ENCODE measurements at regions not wholly inside any gene's neighbourhood (a gene's known extent, or its start where the extent isn't known, plus 50 kb on each side); places are given as distances from the start of the nearest gene placed in this dataset.
"Not testable (repeated sequence)": the region's sequence is repeated elsewhere in the genome, so short reads cannot be mapped to it uniquely, and the experiment has no call there.

GRCh38 chrX:42290608-42291007, 367.3 kb upstream of the CASK start:
- DNase-seq: no peak

DNA sequence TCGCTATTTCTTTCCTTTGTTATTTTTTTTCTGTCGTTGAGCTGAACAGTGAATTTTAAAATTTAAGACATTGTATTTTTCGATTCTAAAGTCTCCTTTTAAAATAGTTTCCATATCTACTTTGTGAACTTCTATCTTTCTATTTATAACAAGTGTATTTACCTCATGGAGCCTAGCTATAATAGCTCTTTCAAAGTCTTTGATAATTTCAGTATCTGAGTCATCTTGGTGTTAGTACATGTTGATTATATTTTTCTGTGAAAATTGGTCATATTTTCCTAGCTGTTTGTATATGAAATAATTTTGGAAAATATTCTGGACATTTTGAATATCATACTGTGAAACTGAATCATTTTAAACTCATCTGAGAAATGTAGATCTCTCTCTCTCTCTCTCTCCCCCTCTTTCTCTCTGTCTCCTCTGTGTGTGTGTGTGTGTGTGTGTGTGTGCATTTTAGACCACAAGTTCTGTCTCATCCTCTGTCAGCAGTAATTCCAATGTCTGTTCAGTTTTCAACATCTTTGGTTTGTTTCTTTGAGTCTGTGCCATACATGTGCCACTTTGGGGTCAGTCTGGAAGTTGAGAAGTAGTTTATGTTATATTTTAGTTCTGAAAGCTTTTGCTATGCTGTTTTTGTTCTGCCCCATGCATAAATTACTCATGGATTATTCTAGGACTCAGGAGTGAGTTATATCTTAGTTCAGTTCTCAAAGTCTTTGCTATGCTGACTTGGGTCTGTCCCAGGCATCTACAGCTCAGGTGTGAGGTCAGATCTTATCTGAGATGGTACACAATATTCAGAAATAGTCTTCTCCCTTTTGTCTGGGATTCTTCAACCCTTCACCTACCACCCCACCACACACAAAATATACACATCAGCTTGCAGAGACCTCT, 366.4 kb upstream of the CASK start:
- DNase-seq: no peak

- DNase-seq: not testable (repeated sequence)
Measured at GRCh38 chrX:42285681-42286080, 362.3 kb upstream of the CASK start.

DNA sequence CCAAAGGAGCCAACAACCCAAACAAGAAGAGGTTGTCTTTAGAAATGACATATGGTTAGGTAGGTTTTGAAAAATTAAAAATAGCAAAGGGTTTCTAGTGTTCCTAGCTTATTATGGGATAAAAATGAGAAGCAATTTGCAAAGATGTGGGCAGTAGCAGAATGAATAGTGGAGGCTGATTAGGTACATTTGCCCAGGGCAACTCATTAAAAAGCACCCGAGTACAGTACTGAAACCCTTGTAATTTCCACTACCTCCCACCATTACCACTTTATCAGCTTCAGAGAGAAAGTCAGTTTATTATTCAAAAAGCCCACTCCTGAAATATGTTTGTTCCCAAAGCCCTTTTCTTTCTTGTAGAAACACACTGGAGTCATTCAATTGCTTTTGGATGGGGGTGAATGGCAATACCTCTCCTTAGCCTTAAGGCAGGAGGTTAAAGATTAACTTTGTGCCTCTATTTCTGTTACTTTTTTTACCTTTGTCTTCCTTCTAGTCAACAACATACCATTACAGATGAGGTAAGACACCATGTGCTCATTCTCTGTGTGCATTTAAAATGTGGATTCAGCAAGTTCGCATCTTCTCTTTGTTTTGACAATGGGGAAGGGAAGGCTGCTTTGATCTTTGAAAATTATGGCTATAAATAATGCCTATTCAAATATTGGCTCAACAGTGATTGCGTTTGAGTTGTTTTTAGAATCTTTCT, 353.8 kb upstream of the CASK start:
- DNase-seq: no peak

- DNase-seq: no peak
Measured at GRCh38 chrX:42274151-42274550, 350.8 kb upstream of the CASK start.

DNA sequence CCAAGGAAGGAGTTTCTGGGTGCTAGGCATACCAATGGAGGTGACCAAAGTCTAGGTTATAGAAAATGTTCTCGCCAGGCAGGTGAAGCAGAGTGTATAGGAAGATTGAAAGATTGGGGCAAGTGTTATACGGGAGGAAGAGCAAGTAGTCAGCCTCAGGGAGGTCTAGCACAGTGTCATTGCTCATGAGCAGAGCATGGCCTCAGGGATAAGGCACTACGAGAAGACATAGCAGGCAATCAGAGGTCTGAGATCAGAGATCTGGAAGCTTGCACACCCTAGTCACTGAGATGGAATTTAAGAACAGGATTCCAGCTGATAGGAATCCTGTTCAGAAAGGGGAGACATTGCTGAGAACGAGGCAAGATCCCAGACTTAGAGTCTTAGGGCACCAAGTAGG, 350.0 kb upstream of the CASK start:
- DNase-seq: no peak

DNA sequence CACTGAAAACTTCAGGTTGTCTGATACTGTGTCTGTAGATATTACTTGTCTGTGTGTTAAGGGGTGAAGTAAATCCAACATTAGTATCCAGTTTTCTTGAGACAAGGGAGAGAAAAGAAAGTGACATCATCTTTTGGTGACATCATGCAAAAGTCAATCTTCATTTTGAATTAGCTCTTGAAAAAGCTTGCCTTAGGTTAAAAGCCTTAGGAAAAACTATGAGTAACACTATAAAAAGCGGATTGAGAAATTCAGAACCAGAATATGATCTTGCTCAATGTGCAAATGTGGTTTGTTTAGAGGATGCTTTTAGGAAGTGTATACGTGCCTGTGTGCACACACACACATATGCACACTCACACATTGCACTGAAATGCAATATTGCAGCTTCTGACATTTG, 345.8 kb upstream of the CASK start:
- no peak for DNase-seq

DNA sequence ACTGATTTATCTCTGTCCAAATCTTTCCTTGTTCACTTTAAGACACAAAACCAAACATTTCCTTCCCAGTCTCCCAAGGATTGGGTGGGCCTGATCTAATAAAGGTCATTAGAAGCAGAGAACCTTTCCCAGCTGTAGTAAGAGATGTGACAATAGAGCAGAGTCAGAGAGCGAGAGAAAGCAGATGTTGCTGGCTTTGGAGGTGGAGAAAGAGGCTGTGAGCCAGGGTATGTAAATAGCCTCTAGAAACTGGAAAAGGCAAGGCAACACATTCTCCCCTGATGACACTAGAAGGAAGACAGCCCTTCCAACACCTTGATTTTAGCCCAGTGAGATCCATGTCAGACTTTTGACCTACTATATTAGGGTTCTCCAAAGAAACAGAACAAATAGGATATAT, 337.5 kb upstream of the CASK start:
- no peak for DNase-seq

GRCh38 chrX:42248226-42248625, 324.9 kb upstream of the CASK start:
- DNase-seq: no peak

DNA sequence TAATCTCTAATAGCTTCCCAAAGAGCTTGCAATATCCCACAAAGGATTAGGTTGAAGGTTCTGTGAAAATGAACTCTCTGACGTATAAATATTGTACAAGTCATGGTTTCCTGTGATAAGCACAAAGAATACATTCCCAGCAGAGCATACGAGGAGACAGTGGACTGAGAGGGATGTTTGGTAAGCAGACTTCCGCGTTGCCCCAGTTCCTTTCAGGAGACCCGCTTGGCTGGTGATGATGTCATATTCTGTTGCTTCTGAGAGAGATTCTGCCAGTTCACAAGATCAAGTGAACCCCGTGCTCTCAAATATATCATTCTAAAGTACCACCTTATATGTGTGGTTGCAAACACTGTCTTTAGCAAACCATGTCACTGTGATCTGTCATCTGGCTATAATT, 323.9 kb upstream of the CASK start:
- DNase-seq: no peak

DNA sequence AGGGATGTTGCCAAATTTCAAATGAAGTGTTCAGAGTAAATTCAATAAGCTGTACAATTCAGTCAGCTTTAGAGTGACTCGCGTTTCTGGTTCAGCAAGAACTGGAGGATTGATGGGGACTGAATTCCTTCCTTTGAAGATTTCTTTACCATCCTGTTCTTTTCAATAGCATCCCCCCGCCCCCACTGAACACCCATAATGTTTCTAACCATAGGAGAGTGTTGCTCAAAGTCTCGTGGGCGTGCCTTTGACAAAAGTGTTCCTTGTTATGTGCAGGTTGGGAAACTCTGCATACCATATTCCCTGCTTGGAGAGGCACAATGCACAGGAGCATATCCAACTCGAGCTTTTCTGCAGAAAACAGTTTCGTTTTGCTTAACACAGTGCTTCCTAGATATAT, 323.5 kb upstream of the CASK start:
- no peak for DNase-seq

DNA sequence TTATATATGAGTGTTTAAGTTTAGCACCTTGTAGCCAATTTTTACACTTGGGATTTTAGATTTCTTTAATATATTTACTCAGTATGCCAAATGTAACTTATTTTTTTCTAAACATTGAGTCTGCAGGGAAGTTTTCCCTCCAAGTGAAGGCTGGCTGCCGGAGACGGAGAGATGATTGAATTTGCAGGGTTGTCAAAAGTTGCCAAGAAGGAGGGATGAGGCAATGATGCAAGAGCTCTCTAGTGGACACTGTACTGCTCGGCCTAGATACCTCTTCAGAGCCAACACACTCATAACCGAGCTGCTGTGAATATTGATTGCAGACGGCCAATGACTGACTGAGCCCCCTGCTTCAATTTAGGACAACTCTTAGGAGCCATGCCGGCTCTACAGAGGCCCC, 318.6 kb upstream of the CASK start:
- DNase-seq: no peak

DNA sequence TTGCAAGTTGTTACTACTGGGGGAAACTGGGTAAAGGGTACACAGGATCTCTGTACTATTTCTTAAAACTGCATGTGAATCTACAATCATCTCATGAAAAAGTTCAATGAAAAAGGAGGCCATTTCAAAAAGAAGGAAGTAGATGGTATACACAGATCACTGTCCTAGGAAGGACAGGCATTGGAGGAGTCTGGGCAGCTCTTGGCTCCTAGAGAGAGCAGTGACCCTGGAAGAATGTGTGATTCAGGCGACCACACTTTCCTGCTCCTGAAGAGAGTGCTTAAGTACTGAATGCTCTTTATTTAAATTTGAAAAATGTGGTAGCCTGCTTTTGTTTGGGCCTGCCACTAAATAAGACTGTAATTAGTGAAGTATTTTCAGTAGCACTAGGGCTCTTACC, 318.1 kb upstream of the CASK start:
- DNase-seq: no peak

DNA sequence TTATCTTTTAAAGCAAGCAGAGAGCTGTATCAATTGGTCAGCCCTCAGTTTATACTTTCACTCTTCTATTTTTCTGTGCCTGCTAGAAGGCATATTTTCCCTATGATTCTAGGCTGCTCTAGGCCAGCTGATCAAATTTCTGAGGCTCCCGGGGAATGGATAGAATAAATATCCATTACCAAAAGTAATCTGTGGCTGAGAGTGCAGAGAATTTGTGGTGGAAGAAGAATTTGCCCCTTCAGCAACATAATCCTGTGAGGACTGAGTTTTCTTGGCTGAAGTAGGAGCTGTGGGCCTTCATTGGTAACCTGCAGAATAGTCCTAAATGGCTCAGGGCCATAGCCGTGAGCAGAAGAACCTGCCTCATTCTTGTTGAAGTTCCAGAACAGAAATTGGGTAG, 314.6 kb upstream of the CASK start:
- DNase-seq: no peak

GRCh38 chrX:42229533-42229932, 306.2 kb upstream of the CASK start:
- no peak for DNase-seq

GRCh38 chrX:42220666-42221065, 297.3 kb upstream of the CASK start:
- DNase-seq: no peak

DNA sequence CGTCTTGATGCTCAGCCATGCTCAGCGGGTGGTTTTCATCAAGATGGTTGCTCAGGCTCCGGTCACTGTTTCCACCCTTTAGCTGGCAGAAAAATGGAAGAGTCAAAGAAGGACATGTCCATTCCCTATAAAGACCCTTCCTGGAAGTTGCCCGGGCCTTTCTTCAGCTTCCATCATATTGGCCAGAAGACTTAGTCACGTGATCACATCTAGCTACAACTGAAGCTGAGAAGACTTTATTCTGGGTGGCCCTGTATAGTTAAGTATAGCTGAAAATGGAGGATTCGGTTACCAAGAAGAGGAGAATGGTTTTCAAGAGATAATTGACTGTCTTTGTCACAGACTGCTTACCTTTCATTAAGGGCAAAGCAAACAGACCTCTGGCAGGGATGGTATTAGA, 296.7 kb upstream of the CASK start:
- DNase-seq: no peak

- no peak for DNase-seq
Measured at GRCh38 chrX:42219231-42219630, 295.9 kb upstream of the CASK start.

DNA sequence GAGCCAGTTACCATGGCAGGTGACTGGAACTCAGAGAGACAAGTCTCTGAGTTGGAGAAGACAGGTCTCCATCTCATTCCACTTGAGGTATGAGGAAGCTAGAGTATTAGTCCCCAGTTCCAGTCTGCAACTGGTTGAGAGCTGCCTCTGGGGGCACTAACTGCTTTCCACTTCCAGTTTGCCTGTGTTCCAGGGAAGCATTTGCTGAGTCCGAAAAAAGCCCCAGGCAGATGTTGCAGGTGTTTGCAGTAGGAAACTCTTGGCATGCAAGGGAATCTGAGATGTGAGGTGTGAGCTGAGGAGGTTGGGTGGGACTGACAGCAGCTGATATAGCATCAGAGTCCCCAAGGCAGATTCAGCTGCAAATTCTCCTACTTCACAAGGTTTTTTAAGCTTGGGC, 272.2 kb upstream of the CASK start:
- DNase-seq: no peak

- DNase-seq: no peak
Measured at GRCh38 chrX:42189576-42189975, 266.2 kb upstream of the CASK start.

GRCh38 chrX:42188730-42189129, 265.4 kb upstream of the CASK start:
- DNase-seq: no peak

DNA sequence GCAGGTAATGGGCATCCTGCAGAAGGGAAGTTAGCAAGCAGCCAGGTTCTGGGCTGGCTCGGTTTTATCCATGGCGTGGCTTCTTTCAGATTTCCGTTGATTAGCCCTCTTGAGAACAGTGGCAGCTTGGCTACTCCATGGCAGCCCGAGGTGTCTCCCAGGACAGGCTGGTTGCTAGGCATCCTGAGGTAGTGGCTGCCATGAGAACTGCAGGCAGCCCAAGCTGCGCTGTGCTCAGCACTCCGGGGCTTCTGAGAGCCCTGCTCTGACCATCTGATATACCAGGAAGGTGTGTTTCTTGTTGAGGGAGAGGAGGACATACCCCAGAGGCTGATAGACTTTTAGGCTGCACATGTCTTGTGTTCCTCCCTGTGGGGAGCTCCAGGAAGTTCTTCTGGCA, 253.4 kb upstream of the CASK start:
- DNase-seq: no peak

DNA sequence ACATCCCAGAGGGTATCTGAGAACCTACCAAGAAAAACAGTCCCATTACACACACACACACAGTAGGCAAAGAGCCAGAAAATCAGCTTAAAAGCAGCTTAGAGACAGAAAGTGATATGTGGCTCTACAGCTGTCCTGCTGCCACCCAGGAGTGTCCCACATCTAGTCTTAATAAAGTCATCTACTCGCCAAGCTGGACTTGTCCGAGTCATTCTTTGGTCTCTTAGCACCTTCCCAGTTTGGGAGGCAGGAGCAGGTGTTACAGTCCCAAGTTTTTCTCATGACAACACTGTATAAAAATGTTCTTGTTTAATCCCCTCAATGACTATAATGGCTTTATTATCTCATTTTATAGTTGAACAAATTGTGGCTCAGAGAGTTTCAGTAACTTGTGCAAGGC, 252.5 kb upstream of the CASK start:
- DNase-seq: no peak

DNA sequence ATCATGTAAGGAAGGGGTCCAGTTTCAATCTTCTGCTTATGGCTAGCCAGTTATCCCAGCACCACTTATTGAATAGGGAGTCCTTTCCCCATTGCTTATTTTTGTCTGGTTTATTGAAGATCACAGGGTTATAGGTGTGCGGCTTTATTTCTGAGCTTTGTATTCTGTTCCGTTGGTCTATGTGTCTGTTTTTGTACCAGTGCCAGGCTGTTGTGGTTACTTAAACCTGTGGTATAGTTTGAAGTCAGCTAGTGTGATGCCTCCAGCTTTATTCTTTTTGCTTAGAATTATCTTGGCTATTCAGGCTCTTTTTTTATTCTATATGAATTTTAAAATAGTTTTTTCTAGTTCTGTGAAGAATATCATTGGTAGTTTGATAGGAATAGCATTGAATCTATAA, 234.6 kb upstream of the CASK start:
- not testable (repeated sequence) for DNase-seq

GRCh38 chrX:42151808-42152207, 228.5 kb upstream of the CASK start:
- no peak for DNase-seq

All from SHP77 treated with DMSO at 0.1 percent for 48 hours (cell line).